Common myeloid progenitor, CD34-positive (primary cell): ENCODE measurements at regions not wholly inside any gene's neighbourhood (a gene's known extent, or its start where the extent isn't known, plus 50 kb on each side); places are given as distances from the start of the nearest gene placed in this dataset.

ENCODE experiments used
- CTCF ChIA-PET: fragments of 350-600 bp; sonication (Branson Sonifier 250); formaldehyde crosslinking; loops from one replicate; lab custom pipeline; 2021; ENCODE audit warnings: antibody characterized with exemption; lab: Charles Lee
- POLR2A ChIA-PET: fragments of 350-600 bp; sonication (Branson Sonifier 250); formaldehyde crosslinking; loops from one replicate; lab custom pipeline; 2021; ENCODE audit warnings: antibody characterized with exemption; lab: Charles Lee
- DNase-seq, 3 donors: peaks; one replicate each; pipeline versions ENCODE4 v3.0.0 to v3.0.0-alpha.2; 2013
- H3K27ac ChIP-seq, 2 experiments: 1 replicate in 1 of 2; 2 replicates in 1 of 2; pipeline ENCODE4 v1.7.0; 2013; ENCODE audit warnings: inconsistent platforms in 2 of 2, low read length in 2 of 2, mild to moderate bottlenecking in 2 of 2, low read depth in 1 of 2, moderate library complexity in 1 of 2; ENCODE audit not compliant: severe bottlenecking in 2 of 2, insufficient read depth in 1 of 2, poor library complexity in 1 of 2
- H3K27me3 ChIP-seq, 5 experiments: replicated peaks in 2 of 5; 1 replicate in 3 of 5; 2 replicates in 2 of 5; pipeline versions ENCODE4 v1.6.1 to v1.7.0; 2013; ENCODE audit warnings: low read length in 4 of 5, mild to moderate bottlenecking in 2 of 5, moderate library complexity in 2 of 5, inconsistent platforms in 1 of 5; ENCODE audit not compliant: insufficient read depth in 5 of 5, control insufficient read depth in 4 of 5
- H3K36me3 ChIP-seq, 4 experiments: 1 replicate in 2 of 4; 2 replicates in 2 of 4; pipeline versions ENCODE4 v1.6.1 to v1.7.0; 2013; ENCODE audit warnings: low read length in 3 of 4, control low read depth in 1 of 4, mild to moderate bottlenecking in 1 of 4; ENCODE audit not compliant: control insufficient read depth in 4 of 4, insufficient read depth in 4 of 4
- H3K4me1 ChIP-seq, 4 experiments: 1 replicate in 3 of 4; 2 replicates in 1 of 4; pipeline versions ENCODE4 v1.6.1 to v1.7.1; 2013; ENCODE audit warnings: low read length in 3 of 4, mild to moderate bottlenecking in 3 of 4, control low read depth in 1 of 4, inconsistent platforms in 1 of 4, moderate library complexity in 1 of 4; ENCODE audit not compliant: control insufficient read depth in 4 of 4, insufficient read depth in 4 of 4; ENCODE audit errors: control extremely low read depth in 1 of 4
- H3K4me3 ChIP-seq, 7 experiments: 1 replicate in 4 of 7; 2 replicates in 3 of 7; pipeline versions ENCODE4 v1.5.1 to v1.7.0; 2013; ENCODE audit warnings: mild to moderate bottlenecking in 7 of 7, low read length in 6 of 7, moderate library complexity in 6 of 7, inconsistent platforms in 2 of 7, low read depth in 2 of 7, control low read depth in 1 of 7; ENCODE audit not compliant: insufficient read depth in 4 of 7, control insufficient read depth in 1 of 7; ENCODE audit errors: extremely low read depth in 1 of 7
- H3K9me3 ChIP-seq, 5 experiments: 1 replicate in 4 of 5; 2 replicates in 1 of 5; pipeline versions ENCODE4 v1.6.1 to v1.7.1; 2013; ENCODE audit warnings: low read length in 4 of 5, mild to moderate bottlenecking in 2 of 5, inconsistent platforms in 1 of 5, low read depth in 1 of 5, moderate library complexity in 1 of 5; ENCODE audit not compliant: control insufficient read depth in 4 of 5, insufficient read depth in 2 of 5; ENCODE audit errors: control extremely low read depth in 1 of 5
- WGBS: methylation state at CpG from one replicate; pipeline ENCODE4 v1.1.5; 2013; ENCODE audit not compliant: insufficient coverage; 5-methylcytosine and 5-hydroxymethylcytosine counted together

GRCh38 chr9:129415942-129416651 lies 204.8 kb downstream of the C9orf50 start:
- 87% methylated on average over 18 of the region's 26 CpGs for WGBS
- H3K4me1 ChIP-seq: peaks cover 0 to 47% (median 40%) of the 10 kb centered on the region in 4 experiments
- CTCF ChIA-PET: interaction anchor here (0.7 to 1.5 kb wide), 4 partner anchors 12 to 73 kb away, joined by 3 to 4 read pairs (median 3); no protein-coding TSS in a partner anchor
- POLR2A ChIA-PET: no interaction called here
- H3K27me3 ChIP-seq: no peaks in the 10 kb centered on the region
- no peaks in the 10 kb centered on the region for H3K9me3 ChIP-seq
- no peak overlapping the region for H3K4me3 ChIP-seq
- no peaks in the 10 kb centered on the region for H3K36me3 ChIP-seq
- DNase-seq: no peak
- no peak overlapping the region for H3K27ac ChIP-seq

GRCh38 chr9:129414993-129415941 lies 205.6 kb downstream of the C9orf50 start:
- Histone ChIP-seq H3K27me3 (no peaks in the 10 kb centered on the region), H3K9me3 (no peaks in the 10 kb centered on the region), H3K4me3 (no peak overlapping the region), H3K4me1 (peaks cover 0 to 47% (median 39%) of the 10 kb centered on the region in 4 experiments), H3K36me3 (no peaks in the 10 kb centered on the region), H3K27ac (peak overlapping the region in 1 of 2 experiments; percentile 98)
- POLR2A ChIA-PET: no interaction called here
- WGBS: 93% methylated on average over 14 of the region's 21 CpGs
- CTCF ChIA-PET: interaction anchor here (0.7 to 1.5 kb wide), 3 partner anchors 13 to 74 kb away, joined by 3 to 4 read pairs (median 3); no protein-coding TSS in a partner anchor
- no peak for DNase-seq

GRCh38 chr9:129414377-129414992 lies 206.4 kb downstream of the C9orf50 start:
- ChIA-PET CTCF (interaction anchor here (1.0 to 1.5 kb wide), 2 partner anchors 13 to 45 kb away, joined by 3 to 4 read pairs; no protein-coding TSS in a partner anchor), POLR2A (interaction anchor here (1.2 kb wide), 1 partner anchor 45 kb away, joined by 3 read pairs; no protein-coding TSS in a partner anchor)
- H3K4me1 ChIP-seq: peaks cover 0 to 47% (median 35%) of the 10 kb centered on the region in 4 experiments
- 42% methylated on average over 8 of the region's 31 CpGs for WGBS
- H3K4me3 ChIP-seq: peak overlapping the region in 6 of 7 experiments; percentile 13 to 74 (median 40)
- H3K27ac ChIP-seq: peak overlapping the region; percentile 93 to 98
- no peaks in the 10 kb centered on the region for H3K36me3 ChIP-seq
- H3K27me3 ChIP-seq: no peaks in the 10 kb centered on the region
- no peaks in the 10 kb centered on the region for H3K9me3 ChIP-seq
- DNase-seq: peak; percentile 38 to 67 (median 60)

GRCh38 chr9:129413537-129414376 lies 207.1 kb downstream of the C9orf50 start:
- DNase-seq: peak; percentile 95 to 97 (median 97)
- under 1% methylated on average over 62 of the region's 84 CpGs for WGBS
- ChIA-PET POLR2A (interaction anchor here (0.6 to 1.2 kb wide), 5 partner anchors 31 to 226 kb away, joined by 3 to 5 read pairs (median 3); no protein-coding TSS in a partner anchor), CTCF (interaction anchor here (1.0 kb wide), 1 partner anchor 46 kb away, joined by 3 read pairs; no protein-coding TSS in a partner anchor)
- H3K4me1 ChIP-seq: peaks cover 0 to 49% (median 36%) of the 10 kb centered on the region in 4 experiments
- H3K36me3 ChIP-seq: no peaks in the 10 kb centered on the region
- H3K4me3 ChIP-seq: peak overlapping the region in 6 of 7 experiments; percentile 13 to 74 (median 40)
- H3K27me3 ChIP-seq: no peaks in the 10 kb centered on the region
- H3K27ac ChIP-seq: peak overlapping the region; percentile 96 to 98
- no peaks in the 10 kb centered on the region for H3K9me3 ChIP-seq

- CTCF ChIA-PET: no interaction called here
- peak; percentile 70 to 86 (median 82) for DNase-seq
- Histone ChIP-seq H3K27me3 (no peaks in the 10 kb centered on the region), H3K36me3 (no peaks in the 10 kb centered on the region), H3K4me1 (peaks cover 0 to 51% (median 37%) of the 10 kb centered on the region in 4 experiments), H3K4me3 (peak overlapping the region in 5 of 7 experiments; percentile 19 to 64 (median 29)), H3K9me3 (no peaks in the 10 kb centered on the region), H3K27ac (peak overlapping the region; percentile 96 to 98)
- POLR2A ChIA-PET: interaction anchor here (0.7 to 1.2 kb wide), 4 partner anchors 31 to 84 kb away, joined by 3 to 5 read pairs (median 4); no protein-coding TSS in a partner anchor
- WGBS: 27% methylated on average over 8 of the region's 49 CpGs
Measured at GRCh38 chr9:129412814-129413536, 207.9 kb downstream of the C9orf50 start.
